Vagina (tissue), 2 donors: ENCODE measurements at regions not wholly inside any gene's neighbourhood (a gene's known extent, or its start where the extent isn't known, plus 50 kb on each side); places are given as distances from the start of the nearest gene placed in this dataset.
A peak's percentile ranks its signal among the peaks of the same experiment; 100 is the strongest.

ENCODE experiments used
- DNase-seq, 2 donors: peaks; one replicate each; pipeline ENCODE4 v3.0.0-alpha.2; 2017; ENCODE audit errors: extremely low spot score in 2 of 2
- H3K27ac ChIP-seq: fragments of 200-600 bp; sonication (generic); one replicate; pipeline ENCODE4 v1.5.1; 2019
- H3K27me3 ChIP-seq: fragments of 200-600 bp; sonication (generic); one replicate; pipeline ENCODE4 v1.5.1; 2019
- H3K36me3 ChIP-seq, 2 donors: fragments of 200-600 bp; sonication (generic); one replicate each; pipeline ENCODE4 v1.5.1; 2017 to 2019
- H3K4me1 ChIP-seq: fragments of 200-600 bp; sonication (generic); one replicate; pipeline ENCODE4 v1.5.1; 2019
- H3K4me3 ChIP-seq, 2 donors: fragments of 200-600 bp; sonication (generic); 1 replicate in 1 of 2; 2 replicates in 1 of 2; pipeline ENCODE4 v1.5.1; 2016 to 2019
- H3K9me3 ChIP-seq: fragments of 200-600 bp; sonication (generic); one replicate; pipeline ENCODE4 v1.5.1; 2019
- CTCF ChIP-seq, 3 experiments: fragments of 450-650 bp in 2 of 3; fragments of 200-600 bp in 1 of 3; sonication (generic) in 1 of 3; IDR thresholded peaks; one replicate each; pipeline ENCODE4 v1.5.1; 2017 to 2019; ENCODE audit warnings: antibody characterized with exemption in 3 of 3, mild to moderate bottlenecking in 2 of 3, moderate library complexity in 2 of 3
- POLR2A ChIP-seq, 2 donors: fragments of 450-650 bp; IDR thresholded peaks; one replicate each; pipeline ENCODE4 v1.6.1; 2017; ENCODE audit warnings: antibody characterized with exemption in 2 of 2, mild to moderate bottlenecking in 2 of 2, moderate library complexity in 2 of 2
- POLR2AphosphoS5 ChIP-seq, 2 donors: sonication (generic); formaldehyde crosslinking; IDR thresholded peaks; one replicate each; pipeline ENCODE4 v1.9.0; 2017; ENCODE audit warnings: antibody characterized with exemption in 2 of 2, mild to moderate bottlenecking in 2 of 2, low read depth in 1 of 2; ENCODE audit not compliant: insufficient read depth in 1 of 2
- intact Hi-C: fragments of 100-400 bp; cut with DNase I; formaldehyde crosslinking; loops from one replicate; pipeline ENCODE4 v1.15.1; 2023

DNA sequence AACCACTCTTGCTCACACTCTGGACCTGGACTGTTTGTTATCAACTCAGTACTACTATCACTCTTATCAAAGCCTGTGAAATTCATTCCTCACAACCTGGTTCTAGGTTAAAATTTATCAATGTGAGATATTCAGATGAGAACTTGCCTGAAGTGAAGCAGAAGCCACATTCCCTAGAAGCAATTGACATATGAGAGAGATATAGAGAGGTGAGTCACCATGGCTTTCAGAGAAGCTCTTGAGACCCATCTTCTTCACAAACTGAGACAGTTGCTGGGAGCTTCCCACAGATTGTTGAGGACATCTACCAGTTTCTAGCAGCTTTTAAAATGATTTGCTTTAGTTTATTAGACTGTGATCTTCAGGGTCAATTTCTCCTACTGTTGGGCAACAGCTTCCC, 316.9 kb upstream of the TET2 start:
- intact Hi-C loops = no loop called here
- no peak overlapping the region for H3K27ac ChIP-seq
- H3K4me1 ChIP-seq = no peaks in the 10 kb centered on the region
- no peaks in the 10 kb centered on the region for H3K9me3 ChIP-seq
- TF ChIP-seq CTCF (IDR thresholded peaks at IDR 0.05) = no peak
- H3K4me3 ChIP-seq = no peak overlapping the region
- DNase-seq = no peak
- no peaks in the 10 kb centered on the region for H3K36me3 ChIP-seq
- H3K27me3 ChIP-seq = no peaks in the 10 kb centered on the region

- no peak overlapping the region for H3K4me3 ChIP-seq
- no peaks in the 10 kb centered on the region for H3K36me3 ChIP-seq
- intact Hi-C loops = no loop called here
- no peak overlapping the region for H3K27ac ChIP-seq
- TF ChIP-seq POLR2AphosphoS5 (IDR thresholded peaks at IDR 0.05; ENCODE audit: insufficient read depth in 1 of 2, low read depth in 1 of 2) (no peak), POLR2A (IDR thresholded peaks at IDR 0.05) (no peak), CTCF (IDR thresholded peaks at IDR 0.05) (no peak)
- no peak for DNase-seq
- no peaks in the 10 kb centered on the region for H3K9me3 ChIP-seq
- no peaks in the 10 kb centered on the region for H3K4me1 ChIP-seq
- H3K27me3 ChIP-seq = no peaks in the 10 kb centered on the region
These were observed 298.0 kb upstream of the TET2 start for GRCh38 chr4:104848597-104849225.

- Histone ChIP-seq H3K36me3 (no peaks in the 10 kb centered on the region), H3K4me1 (no peaks in the 10 kb centered on the region), H3K4me3 (no peak overlapping the region), H3K27me3 (no peaks in the 10 kb centered on the region), H3K9me3 (no peaks in the 10 kb centered on the region), H3K27ac (no peak overlapping the region)
- DNase-seq = no peak
- intact Hi-C loops = no loop called here
- no peak for TF ChIP-seq POLR2AphosphoS5 (IDR thresholded peaks at IDR 0.05; ENCODE audit: insufficient read depth in 1 of 2, low read depth in 1 of 2)
- no peak for TF ChIP-seq CTCF (IDR thresholded peaks at IDR 0.05)
- no peak for TF ChIP-seq POLR2A (IDR thresholded peaks at IDR 0.05)
These were observed 287.0 kb upstream of the TET2 start for GRCh38 chr4:104859601-104860237.

- no peak overlapping the region for H3K27ac ChIP-seq
- no peaks in the 10 kb centered on the region for H3K9me3 ChIP-seq
- H3K4me1 ChIP-seq = no peaks in the 10 kb centered on the region
- H3K27me3 ChIP-seq = no peaks in the 10 kb centered on the region
- intact Hi-C loops = no loop called here
- TF ChIP-seq CTCF (IDR thresholded peaks at IDR 0.05) = peak; percentile 34 to 76 (median 68)
- TF ChIP-seq POLR2AphosphoS5 (IDR thresholded peaks at IDR 0.05; ENCODE audit: insufficient read depth in 1 of 2, low read depth in 1 of 2) = no peak
- no peaks in the 10 kb centered on the region for H3K36me3 ChIP-seq
- no peak overlapping the region for H3K4me3 ChIP-seq
- DNase-seq = no peak
These were observed 286.2 kb upstream of the TET2 start for GRCh38 chr4:104860238-104861123.

DNA sequence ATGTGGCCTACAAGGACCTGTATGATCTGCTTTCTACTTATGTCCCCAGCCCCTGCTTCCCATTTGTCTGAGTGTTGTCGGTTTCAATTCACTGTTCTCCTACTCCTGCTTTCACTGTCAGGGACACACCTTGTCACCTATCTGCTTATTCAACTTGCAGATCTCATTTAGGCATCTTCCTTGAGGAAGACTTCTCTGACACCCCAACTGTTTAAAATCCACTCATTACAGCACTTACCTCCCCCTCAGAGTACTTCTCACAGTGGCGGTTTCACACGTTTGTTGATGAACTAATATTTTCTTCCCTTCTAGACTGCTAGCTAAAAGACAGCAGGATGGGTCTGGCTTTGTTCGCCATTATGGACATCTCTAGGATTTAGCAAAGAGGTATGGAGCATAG, 279.9 kb upstream of the TET2 start:
- TF ChIP-seq CTCF (IDR thresholded peaks at IDR 0.05) (no peak), POLR2AphosphoS5 (IDR thresholded peaks at IDR 0.05; ENCODE audit: insufficient read depth in 1 of 2, low read depth in 1 of 2) (no peak), POLR2A (IDR thresholded peaks at IDR 0.05) (no peak)
- DNase-seq = no peak
- intact Hi-C loops = no loop called here
- Histone ChIP-seq H3K4me3 (no peak overlapping the region), H3K27me3 (no peaks in the 10 kb centered on the region), H3K4me1 (peaks cover 9% of the 10 kb centered on the region), H3K36me3 (no peaks in the 10 kb centered on the region), H3K9me3 (no peaks in the 10 kb centered on the region), H3K27ac (no peak overlapping the region)
